IMR-90 (cell line): ENCODE measurements at regions not wholly inside any gene's neighbourhood (a gene's known extent, or its start where the extent isn't known, plus 50 kb on each side); places are given as distances from the start of the nearest gene placed in this dataset.

Experiments used
- ATAC-seq: fragments of 200-7000 bp; cut with Tn5 transposase; 2 replicates; pipeline ENCODE4 v1.9.1; 2020; ENCODE audit warnings: low read depth, mild to moderate bottlenecking, moderate library complexity
- BruUV-seq: library from RNA; stranded (reverse); fragments of 400-500 nt; replicated peaks from 2 replicates; lab custom pipeline; 2021; lab: Mats Ljungman, UMichigan
- CTCF ChIA-PET: fragments of 300-600 bp; formaldehyde crosslinking; extraction: SDS; loops from one replicate; lab custom pipeline; 2021; ENCODE audit warnings: antibody characterized with exemption; lab: Yijun Ruan, JAX
- POLR2A ChIA-PET: fragments of 300-600 bp; sonication (Branson Sonifier 250); formaldehyde crosslinking; loops from one replicate; lab custom pipeline; 2022; ENCODE audit warnings: antibody characterized with exemption; ENCODE audit not compliant: unreplicated experiment; lab: Charles Lee
- DNase-seq: peaks from one replicate; pipeline ENCODE4 v3.0.0; 2013
- H2AFZ ChIP-seq: replicated peaks from 2 replicates; pipeline ENCODE3; 2013; ENCODE audit warnings: low read length, mild to moderate bottlenecking; ENCODE audit not compliant: poor library complexity
- H2AK5ac ChIP-seq: 2 replicates; pipeline ENCODE4 v1.6.1; 2013; ENCODE audit warnings: low read depth, low read length, inconsistent platforms
- H2AK9ac ChIP-seq: replicated peaks from 2 replicates; pipeline ENCODE3; 2013; ENCODE audit warnings: mild to moderate bottlenecking, low read depth, low read length, moderate library complexity; ENCODE audit not compliant: poor library complexity
- H2BK120ac ChIP-seq: 2 replicates; pipeline ENCODE4 v1.6.1; 2013; ENCODE audit warnings: low read depth, low read length, inconsistent platforms
- H2BK15ac ChIP-seq: 3 replicates; pipeline ENCODE4 v1.6.1; 2013; ENCODE audit warnings: low read depth, low read length, inconsistent platforms
- H2BK20ac ChIP-seq: 2 replicates; pipeline ENCODE4 v1.6.1; 2013; ENCODE audit warnings: low read depth, mild to moderate bottlenecking, inconsistent platforms, low read length, moderate library complexity
- H2BK5ac ChIP-seq: 2 replicates; pipeline ENCODE4 v1.6.1; 2013; ENCODE audit warnings: mild to moderate bottlenecking, low read depth, low read length, inconsistent platforms; ENCODE audit not compliant: poor library complexity, severe bottlenecking
- H3K14ac ChIP-seq: replicated peaks from 2 replicates; pipeline ENCODE4 v1.6.1; 2013; ENCODE audit warnings: low read depth, low read length, inconsistent platforms
- H3K18ac ChIP-seq: 2 replicates; pipeline ENCODE4 v1.6.1; 2013; ENCODE audit warnings: low read depth, low read length, control low read depth
- H3K23ac ChIP-seq: 2 replicates; pipeline ENCODE4 v1.6.1; 2013; ENCODE audit warnings: low read depth, low read length, inconsistent platforms
- H3K27ac ChIP-seq: 2 replicates; pipeline ENCODE4 v1.5.1; 2013; ENCODE audit warnings: mild to moderate bottlenecking, control low read depth, low read length; ENCODE audit not compliant: insufficient read depth
- H3K27me3 ChIP-seq: 2 replicates; pipeline ENCODE4 v1.6.1; 2013; ENCODE audit warnings: low read length; ENCODE audit not compliant: control insufficient read depth, insufficient read depth
- H3K36me3 ChIP-seq: 2 replicates; pipeline ENCODE4 v1.6.1; 2013; ENCODE audit warnings: low read length, mixed read lengths; ENCODE audit not compliant: control insufficient read depth, insufficient read depth
- H3K4ac ChIP-seq: 2 replicates; pipeline ENCODE4 v1.6.1; 2013; ENCODE audit warnings: low read depth, low read length, inconsistent platforms
- H3K4me1 ChIP-seq: 2 replicates; pipeline ENCODE4 v1.6.1; 2013; ENCODE audit warnings: low read length, mixed read lengths; ENCODE audit not compliant: control insufficient read depth, insufficient read depth
- H3K4me2 ChIP-seq: 2 replicates; pipeline ENCODE4 v1.6.1; 2013; ENCODE audit warnings: low read depth, mild to moderate bottlenecking, control low read depth, low read length, moderate library complexity
- H3K4me3 ChIP-seq: 2 replicates; pipeline ENCODE4 v1.5.1; 2013; ENCODE audit warnings: low read depth, mild to moderate bottlenecking, control low read depth, low read length, moderate library complexity; ENCODE audit not compliant: insufficient read depth
- H3K56ac ChIP-seq: 2 replicates; pipeline ENCODE4 v1.6.1; 2013; ENCODE audit warnings: low read length, inconsistent platforms; ENCODE audit not compliant: insufficient read depth; ENCODE audit errors: extremely low read depth
- H3K79me1 ChIP-seq, 2 experiments: 2 replicates each; pipeline ENCODE4 v1.6.1; 2013; ENCODE audit warnings: low read length in 2 of 2, inconsistent platforms in 1 of 2, low read depth in 1 of 2
- H3K9ac ChIP-seq: 2 replicates; pipeline ENCODE4 v1.6.1; 2013; ENCODE audit warnings: low read depth, low read length, control low read depth
- H3K9me1 ChIP-seq: 2 replicates; pipeline ENCODE4 v1.6.1; 2013; ENCODE audit warnings: low read length, inconsistent platforms; ENCODE audit not compliant: insufficient read depth
- H3K9me3 ChIP-seq: 2 replicates; pipeline ENCODE4 v1.6.1; 2013; ENCODE audit warnings: low read length; ENCODE audit not compliant: control insufficient read depth, insufficient read depth
- H4K20me1 ChIP-seq: 2 replicates; pipeline ENCODE4 v1.6.1; 2013; ENCODE audit warnings: low read length, inconsistent platforms; ENCODE audit not compliant: insufficient read depth
- H4K5ac ChIP-seq: 2 replicates; pipeline ENCODE4 v1.6.1; 2013; ENCODE audit warnings: mild to moderate bottlenecking, low read depth, low read length, control low read depth
- H4K8ac ChIP-seq, 2 experiments: 2 replicates each; pipeline ENCODE4 v1.6.1; 2013; ENCODE audit warnings: low read depth in 2 of 2, low read length in 2 of 2, control low read depth in 1 of 2, inconsistent platforms in 1 of 2
- H4K91ac ChIP-seq: 2 replicates; pipeline ENCODE4 v1.6.1; 2013; ENCODE audit warnings: low read depth, low read length, inconsistent platforms; ENCODE audit not compliant: insufficient read depth
- BHLHE40 ChIP-seq: fragments of 150-350 bp; IDR thresholded peaks from 2 replicates; pipeline ENCODE4 v1.6.1; 2016; ENCODE audit warnings: mild to moderate bottlenecking, low read depth, low read length
- POLR2A ChIP-seq: IDR thresholded peaks from 2 replicates; pipeline ENCODE4 v1.6.1; 2012; ENCODE audit warnings: mild to moderate bottlenecking, low read depth, low read length
- RCOR1 ChIP-seq: IDR thresholded peaks from 2 replicates; pipeline ENCODE4 v1.6.1; 2012; ENCODE audit warnings: mild to moderate bottlenecking, low read length, improper control_type of control experiment; ENCODE audit not compliant: insufficient replicate concordance
- SMC3 ChIP-seq: fragments of 150-350 bp; IDR thresholded peaks from 2 replicates; pipeline ENCODE4 v1.6.1; 2016; ENCODE audit warnings: low read depth, mild to moderate bottlenecking, antibody characterized with exemption, low read length, moderate library complexity
- WGBS, 2 experiments: methylation state at CpG; one replicate each; pipeline versions ENCODE4 v1.1.5 to v1.1.7; 2013; ENCODE audit warnings: missing lambda C conversion rate in 2 of 2; ENCODE audit not compliant: insufficient read length in 1 of 2; ENCODE audit errors: extremely low coverage in 2 of 2; 5-methylcytosine and 5-hydroxymethylcytosine counted together
- dilution Hi-C: fragments of 300-500 bp; cut with HindIII; formaldehyde crosslinking; loops from one replicate; pipeline ENCODE4 v1.14.3; 2018; ENCODE audit warnings: low sequenced_read_pairs; ENCODE audit not compliant: unreplicated experiment
- in situ Hi-C: fragments of 300-500 bp; cut with MboI; formaldehyde crosslinking; loops from 3 replicates; pipeline ENCODE4 v1.14.3; 2019; ENCODE audit warnings: low sequenced_read_pairs, inconsistent platforms, mixed read lengths
- intact Hi-C: fragments of 100-400 bp; cut with micrococcal nuclease; formaldehyde crosslinking; loops from 2 replicates; pipeline ENCODE4 v1.10.0; 2022
- TF ChIP-seq, protein P1 (sequence below): fragments of 150-350 bp; IDR thresholded peaks from 2 replicates; pipeline ENCODE4 v1.6.1; 2017; ENCODE audit warnings: mild to moderate bottlenecking, antibody characterized with exemption, low read length, low read depth
- TF ChIP-seq, protein P2 (sequence below): conservative IDR thresholded peaks from 2 replicates; pipeline ENCODE4 v1.5.1; 2012; ENCODE audit warnings: mild to moderate bottlenecking, low read depth, low read length, improper control_type of control experiment

DNA sequence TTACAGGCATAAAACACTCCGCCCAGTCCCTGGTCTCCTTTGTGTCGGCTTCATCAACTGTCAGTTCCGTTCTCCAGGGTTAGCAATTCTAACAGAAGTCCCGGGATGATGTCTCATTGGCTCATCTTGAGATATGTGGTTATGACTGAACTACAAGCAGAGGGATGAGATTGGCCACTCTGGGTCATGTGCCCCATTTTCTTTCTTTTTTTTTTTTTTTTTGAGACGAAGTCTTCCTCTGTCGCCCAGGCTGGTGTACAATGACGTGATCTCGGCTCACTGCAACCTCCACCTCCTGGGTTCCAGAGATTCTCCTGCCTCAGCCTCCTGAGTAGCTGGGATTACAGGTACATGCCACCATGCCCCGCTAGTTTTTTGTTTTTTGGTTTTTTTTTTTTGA, 95.4 kb upstream of the MRI1 start:
- no peak overlapping the region for H2BK20ac ChIP-seq
- H3K4me3 ChIP-seq = no peak overlapping the region
- no peak overlapping the region for H3K56ac ChIP-seq
- peaks cover 1% of the 10 kb centered on the region; the same call in 1 of the 2 replicates for H3K27me3 ChIP-seq
- no CpG with 5 or more reads among the region's 9 CpGs for WGBS, 2 experiments
- H2BK15ac ChIP-seq = no peak overlapping the region
- no peak overlapping the region for H4K91ac ChIP-seq
- no peak overlapping the region for H2BK120ac ChIP-seq
- H3K14ac ChIP-seq = no peak overlapping the region
- H3K9ac ChIP-seq = no peak overlapping the region
- H3K4me1 ChIP-seq = no peaks in the 10 kb centered on the region
- ATAC-seq (no peak), DNase-seq (no peak)
- no peaks in the 10 kb centered on the region for H3K9me1 ChIP-seq
- no peak overlapping the region for H3K4ac ChIP-seq
- H3K79me1 ChIP-seq = no peaks in the 10 kb centered on the region
- TF ChIP-seq RCOR1 (no peak), BHLHE40 (no peak), SMC3 (no peak), POLR2A (no peak)
- TF ChIP-seq, protein P1, sequence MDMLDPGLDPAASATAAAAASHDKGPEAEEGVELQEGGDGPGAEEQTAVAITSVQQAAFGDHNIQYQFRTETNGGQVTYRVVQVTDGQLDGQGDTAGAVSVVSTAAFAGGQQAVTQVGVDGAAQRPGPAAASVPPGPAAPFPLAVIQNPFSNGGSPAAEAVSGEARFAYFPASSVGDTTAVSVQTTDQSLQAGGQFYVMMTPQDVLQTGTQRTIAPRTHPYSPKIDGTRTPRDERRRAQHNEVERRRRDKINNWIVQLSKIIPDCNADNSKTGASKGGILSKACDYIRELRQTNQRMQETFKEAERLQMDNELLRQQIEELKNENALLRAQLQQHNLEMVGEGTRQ = peak; percentile 65
- TF ChIP-seq, protein P2, sequence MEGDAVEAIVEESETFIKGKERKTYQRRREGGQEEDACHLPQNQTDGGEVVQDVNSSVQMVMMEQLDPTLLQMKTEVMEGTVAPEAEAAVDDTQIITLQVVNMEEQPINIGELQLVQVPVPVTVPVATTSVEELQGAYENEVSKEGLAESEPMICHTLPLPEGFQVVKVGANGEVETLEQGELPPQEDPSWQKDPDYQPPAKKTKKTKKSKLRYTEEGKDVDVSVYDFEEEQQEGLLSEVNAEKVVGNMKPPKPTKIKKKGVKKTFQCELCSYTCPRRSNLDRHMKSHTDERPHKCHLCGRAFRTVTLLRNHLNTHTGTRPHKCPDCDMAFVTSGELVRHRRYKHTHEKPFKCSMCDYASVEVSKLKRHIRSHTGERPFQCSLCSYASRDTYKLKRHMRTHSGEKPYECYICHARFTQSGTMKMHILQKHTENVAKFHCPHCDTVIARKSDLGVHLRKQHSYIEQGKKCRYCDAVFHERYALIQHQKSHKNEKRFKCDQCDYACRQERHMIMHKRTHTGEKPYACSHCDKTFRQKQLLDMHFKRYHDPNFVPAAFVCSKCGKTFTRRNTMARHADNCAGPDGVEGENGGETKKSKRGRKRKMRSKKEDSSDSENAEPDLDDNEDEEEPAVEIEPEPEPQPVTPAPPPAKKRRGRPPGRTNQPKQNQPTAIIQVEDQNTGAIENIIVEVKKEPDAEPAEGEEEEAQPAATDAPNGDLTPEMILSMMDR = no peak
- H2AK9ac ChIP-seq = no peak overlapping the region
- intact Hi-C loops (no loop called here), dilution Hi-C loops (no loop called here), in situ Hi-C loops (no loop called here)
- H4K20me1 ChIP-seq = no peaks in the 10 kb centered on the region
- no peaks in the 10 kb centered on the region for H3K36me3 ChIP-seq
- no peak overlapping the region for H2AK5ac ChIP-seq
- CTCF ChIA-PET = no interaction called here
- no peak overlapping the region for H3K23ac ChIP-seq
- no peak overlapping the region for H4K5ac ChIP-seq
- H3K27ac ChIP-seq = no peak overlapping the region
- H2BK5ac ChIP-seq = no peak overlapping the region
- no TSS peak for BruUV-seq
- peaks cover 2% of the 10 kb centered on the region; the same call in 1 of the 2 replicates for H3K9me3 ChIP-seq
- H3K4me2 ChIP-seq = no peak overlapping the region
- H4K8ac ChIP-seq = no peak overlapping the region
- POLR2A ChIA-PET = no interaction called here
- no peak overlapping the region for H3K18ac ChIP-seq
- no peak overlapping the region for H2AFZ ChIP-seq
